ENCODE measurements at regions not wholly inside any gene's neighbourhood (a gene's known extent, or its start where the extent isn't known, plus 50 kb on each side); places are given as distances from the start of the nearest gene placed in this dataset.

DNA sequence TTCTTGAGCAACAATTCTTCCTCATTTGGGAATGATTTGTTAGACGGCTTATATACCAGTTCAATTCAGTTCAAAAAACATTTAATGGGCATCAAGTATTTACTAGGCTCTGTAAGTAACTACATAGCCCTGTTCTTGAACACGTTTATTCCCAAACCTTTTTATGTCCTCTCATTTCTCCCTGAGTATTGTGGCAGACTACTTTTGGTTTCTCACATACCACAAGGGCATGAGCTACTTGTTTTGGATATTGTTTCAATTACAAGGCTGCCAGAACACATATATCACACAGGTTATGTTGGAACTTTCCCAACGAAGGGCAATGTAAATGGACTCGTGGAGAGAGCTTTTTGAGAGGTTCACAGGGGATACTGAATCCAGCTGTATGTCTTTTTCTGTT, 363.8 kb upstream of the NAALADL2 start:
- TF ChIP-seq, protein P1, sequence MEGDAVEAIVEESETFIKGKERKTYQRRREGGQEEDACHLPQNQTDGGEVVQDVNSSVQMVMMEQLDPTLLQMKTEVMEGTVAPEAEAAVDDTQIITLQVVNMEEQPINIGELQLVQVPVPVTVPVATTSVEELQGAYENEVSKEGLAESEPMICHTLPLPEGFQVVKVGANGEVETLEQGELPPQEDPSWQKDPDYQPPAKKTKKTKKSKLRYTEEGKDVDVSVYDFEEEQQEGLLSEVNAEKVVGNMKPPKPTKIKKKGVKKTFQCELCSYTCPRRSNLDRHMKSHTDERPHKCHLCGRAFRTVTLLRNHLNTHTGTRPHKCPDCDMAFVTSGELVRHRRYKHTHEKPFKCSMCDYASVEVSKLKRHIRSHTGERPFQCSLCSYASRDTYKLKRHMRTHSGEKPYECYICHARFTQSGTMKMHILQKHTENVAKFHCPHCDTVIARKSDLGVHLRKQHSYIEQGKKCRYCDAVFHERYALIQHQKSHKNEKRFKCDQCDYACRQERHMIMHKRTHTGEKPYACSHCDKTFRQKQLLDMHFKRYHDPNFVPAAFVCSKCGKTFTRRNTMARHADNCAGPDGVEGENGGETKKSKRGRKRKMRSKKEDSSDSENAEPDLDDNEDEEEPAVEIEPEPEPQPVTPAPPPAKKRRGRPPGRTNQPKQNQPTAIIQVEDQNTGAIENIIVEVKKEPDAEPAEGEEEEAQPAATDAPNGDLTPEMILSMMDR (IDR thresholded peaks at IDR 0.05) = no peak
- no peak for TF ChIP-seq POLR2A (IDR thresholded peaks at IDR 0.05; ENCODE audit: low read depth)
